WTC11 (cell line): ENCODE measurements at regions not wholly inside any gene's neighbourhood (a gene's known extent, or its start where the extent isn't known, plus 50 kb on each side); places are given as distances from the start of the nearest gene placed in this dataset.

Source experiments
- ATAC-seq: fragments of 200-7000 bp; cut with Tn5 transposase; 2 replicates; pipeline ENCODE4 v1.10.0; 2021; ENCODE audit warnings: mild to moderate bottlenecking, moderate library complexity
- CTCF ChIA-PET: fragments of 300-600 bp; sonication (Branson Sonifier 250); formaldehyde crosslinking; loops from one replicate; lab custom pipeline; 2021; ENCODE audit warnings: antibody characterized with exemption; lab: Charles Lee
- POLR2A ChIA-PET: fragments of 350-600 bp; sonication (Branson Sonifier 250); formaldehyde crosslinking; loops from one replicate; lab custom pipeline; 2021; ENCODE audit warnings: antibody characterized with exemption; lab: Charles Lee
- DNase-seq: peaks from one replicate; pipeline ENCODE4 v3.0.0; 2021; ENCODE audit warnings: low spot score
- H3K27ac Mint-ChIP-seq: 2 replicates; pipeline ENCODE4 v1.8.0; 2021; ENCODE audit warnings: mixed read lengths
- H3K27me3 Mint-ChIP-seq: 2 replicates; pipeline ENCODE4 v1.8.0; 2021; ENCODE audit warnings: low read depth, mild to moderate bottlenecking, moderate library complexity, mixed read lengths
- H3K36me3 Mint-ChIP-seq: 2 replicates; pipeline ENCODE4 v1.8.0; 2021; ENCODE audit warnings: mixed read lengths
- H3K4me1 Mint-ChIP-seq: 2 replicates; pipeline ENCODE4 v1.8.0; 2022; ENCODE audit warnings: mixed read lengths
- H3K4me3 Mint-ChIP-seq: 2 replicates; pipeline ENCODE4 v1.8.0; 2021; ENCODE audit warnings: mild to moderate bottlenecking, moderate library complexity, mixed read lengths
- H3K9me3 Mint-ChIP-seq: 2 replicates; pipeline ENCODE4 v1.8.0; 2021; ENCODE audit warnings: mixed read lengths
- ATF1 ChIP-seq: sonication (generic); formaldehyde crosslinking; IDR thresholded peaks from 2 replicates; pipeline ENCODE4 v1.8.1; 2023; ENCODE audit warnings: mild to moderate bottlenecking, moderate library complexity, missing genetic modification reagents
- ATF6 ChIP-seq: sonication (generic); formaldehyde crosslinking; IDR thresholded peaks from 2 replicates; pipeline ENCODE4 v1.8.1; 2023; ENCODE audit warnings: mild to moderate bottlenecking, missing genetic modification reagents
- ELF4 ChIP-seq: sonication (generic); formaldehyde crosslinking; IDR thresholded peaks from 2 replicates; pipeline ENCODE4 v1.8.1; 2022; ENCODE audit warnings: low read depth, mild to moderate bottlenecking, moderate library complexity, missing genetic modification reagents
- ERG ChIP-seq: fragments of 250-450 bp; sonication (Bioruptor Pico); IDR thresholded peaks from 2 replicates; pipeline ENCODE4 v1.8.0; 2021; ENCODE audit warnings: mild to moderate bottlenecking
- ESRRA ChIP-seq: sonication (generic); formaldehyde crosslinking; IDR thresholded peaks from 2 replicates; pipeline ENCODE4 v1.8.1; 2022; ENCODE audit warnings: mild to moderate bottlenecking, missing genetic modification reagents, borderline replicate concordance
- FOXP1 ChIP-seq: sonication (generic); formaldehyde crosslinking; IDR thresholded peaks from 2 replicates; pipeline ENCODE4 v1.8.0; 2022; ENCODE audit warnings: missing genetic modification reagents, mild to moderate bottlenecking, moderate library complexity, borderline replicate concordance
- IRF1 ChIP-seq: sonication (generic); formaldehyde crosslinking; IDR thresholded peaks from 2 replicates; pipeline ENCODE4 v1.8.0; 2023; ENCODE audit warnings: missing genetic modification reagents
- JAZF1 ChIP-seq: fragments of 250-450 bp; sonication (Bioruptor Pico); IDR thresholded peaks from 2 replicates; pipeline ENCODE4 v1.9.0; 2021; ENCODE audit warnings: moderate library complexity, mild to moderate bottlenecking, inconsistent platforms
- JUN ChIP-seq: sonication (generic); formaldehyde crosslinking; IDR thresholded peaks from 2 replicates; pipeline ENCODE4 v1.8.0; 2023; ENCODE audit warnings: mild to moderate bottlenecking, missing genetic modification reagents
- MAX ChIP-seq: sonication (generic); formaldehyde crosslinking; IDR thresholded peaks from 2 replicates; pipeline ENCODE4 v1.8.0; 2022; ENCODE audit warnings: mild to moderate bottlenecking, missing genetic modification reagents
- NR2C2 ChIP-seq: sonication (generic); formaldehyde crosslinking; IDR thresholded peaks from 2 replicates; pipeline ENCODE4 v1.8.0; 2022; ENCODE audit warnings: mild to moderate bottlenecking, missing genetic modification reagents
- TCF7 ChIP-seq: sonication (generic); formaldehyde crosslinking; IDR thresholded peaks from 2 replicates; pipeline ENCODE4 v1.8.0; 2022; ENCODE audit warnings: mild to moderate bottlenecking, low read depth, missing genetic modification reagents, moderate library complexity
- TEAD4 ChIP-seq: sonication (generic); formaldehyde crosslinking; IDR thresholded peaks from 2 replicates; pipeline ENCODE4 v1.8.0; 2022; ENCODE audit warnings: mild to moderate bottlenecking, missing genetic modification reagents
- TP53 ChIP-seq: sonication (generic); formaldehyde crosslinking; IDR thresholded peaks from 2 replicates; pipeline ENCODE4 v1.8.1; 2023; ENCODE audit warnings: mild to moderate bottlenecking, missing genetic modification reagents
- ZNF121 ChIP-seq: sonication (generic); formaldehyde crosslinking; IDR thresholded peaks from 2 replicates; pipeline ENCODE4 v1.8.0; 2023; ENCODE audit warnings: missing genetic modification reagents
- ZNF219 ChIP-seq: sonication (generic); formaldehyde crosslinking; IDR thresholded peaks from 2 replicates; pipeline ENCODE4 v1.8.0; 2023; ENCODE audit warnings: missing genetic modification reagents, mild to moderate bottlenecking, borderline replicate concordance
- ZNF317 ChIP-seq: sonication (generic); formaldehyde crosslinking; IDR thresholded peaks from 2 replicates; pipeline ENCODE4 v1.8.1; 2023; ENCODE audit warnings: low read depth, mild to moderate bottlenecking, moderate library complexity, missing genetic modification reagents, borderline replicate concordance
- ZNF416 ChIP-seq: fragments of 250-450 bp; sonication (Bioruptor Pico); IDR thresholded peaks from 2 replicates; pipeline ENCODE4 v1.9.0; 2021; ENCODE audit warnings: mild to moderate bottlenecking, inconsistent platforms
- TF ChIP-seq, protein P1 (sequence below): fragments of 200-600 bp; IDR thresholded peaks from 2 replicates; pipeline ENCODE4 v1.8.0; 2022; ENCODE audit warnings: antibody characterized with exemption
- TF ChIP-seq, protein P2 (sequence below): fragments of 250-450 bp; sonication (Bioruptor Pico); IDR thresholded peaks from 2 replicates; pipeline ENCODE4 v1.9.0; 2021; ENCODE audit warnings: mild to moderate bottlenecking, borderline replicate concordance

DNA sequence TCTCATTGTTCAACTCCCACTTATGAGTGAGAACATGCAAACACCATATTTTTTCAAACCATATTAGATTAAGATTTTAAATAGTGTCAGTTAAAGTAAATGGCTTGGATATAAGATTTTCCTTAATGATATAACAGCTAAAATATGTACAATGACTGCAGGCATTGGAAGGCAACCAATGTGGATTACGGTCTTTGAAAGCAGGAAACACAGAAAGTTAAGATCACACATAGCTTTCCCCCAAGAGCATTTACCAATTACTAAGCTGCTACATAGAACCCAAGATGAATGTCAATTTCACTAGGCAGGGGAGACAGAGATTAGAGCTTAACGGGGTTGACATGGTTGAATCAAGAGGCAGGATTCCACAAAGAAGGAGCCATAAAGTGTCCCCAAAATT lies 173.2 kb upstream of the TRPC4 start:
- CTCF ChIA-PET = interaction anchor here (1.0 kb wide), 1 partner anchor 56 kb away, joined by 3 read pairs; no protein-coding TSS in a partner anchor
- Mint-ChIP-seq H3K4me3 (no peak overlapping the region), H3K4me1 (peaks cover 6% of the 10 kb centered on the region), H3K9me3 (peaks cover 22% of the 10 kb centered on the region), H3K36me3 (peaks cover 25% of the 10 kb centered on the region), H3K27me3 (no peaks in the 10 kb centered on the region; the same call in 1 of the 2 replicates), H3K27ac (no peak overlapping the region)
- ATAC-seq (no peak), DNase-seq (no peak)
- no peak for TF ChIP-seq ZNF317 (CRISPR knock-in tag)
- no peak for TF ChIP-seq ATF6 (CRISPR knock-in tag)
- no peak for TF ChIP-seq ZNF219 (CRISPR knock-in tag)
- TF ChIP-seq ELF4 (CRISPR knock-in tag) = no peak
- no peak for TF ChIP-seq FOXP1 (CRISPR knock-in tag)
- no peak for TF ChIP-seq TP53
- TF ChIP-seq ERG (CRISPR knock-in tag) = no peak
- no peak for TF ChIP-seq JAZF1 (CRISPR knock-in tag)
- TF ChIP-seq, protein P1, sequence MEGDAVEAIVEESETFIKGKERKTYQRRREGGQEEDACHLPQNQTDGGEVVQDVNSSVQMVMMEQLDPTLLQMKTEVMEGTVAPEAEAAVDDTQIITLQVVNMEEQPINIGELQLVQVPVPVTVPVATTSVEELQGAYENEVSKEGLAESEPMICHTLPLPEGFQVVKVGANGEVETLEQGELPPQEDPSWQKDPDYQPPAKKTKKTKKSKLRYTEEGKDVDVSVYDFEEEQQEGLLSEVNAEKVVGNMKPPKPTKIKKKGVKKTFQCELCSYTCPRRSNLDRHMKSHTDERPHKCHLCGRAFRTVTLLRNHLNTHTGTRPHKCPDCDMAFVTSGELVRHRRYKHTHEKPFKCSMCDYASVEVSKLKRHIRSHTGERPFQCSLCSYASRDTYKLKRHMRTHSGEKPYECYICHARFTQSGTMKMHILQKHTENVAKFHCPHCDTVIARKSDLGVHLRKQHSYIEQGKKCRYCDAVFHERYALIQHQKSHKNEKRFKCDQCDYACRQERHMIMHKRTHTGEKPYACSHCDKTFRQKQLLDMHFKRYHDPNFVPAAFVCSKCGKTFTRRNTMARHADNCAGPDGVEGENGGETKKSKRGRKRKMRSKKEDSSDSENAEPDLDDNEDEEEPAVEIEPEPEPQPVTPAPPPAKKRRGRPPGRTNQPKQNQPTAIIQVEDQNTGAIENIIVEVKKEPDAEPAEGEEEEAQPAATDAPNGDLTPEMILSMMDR = no peak
- no peak for TF ChIP-seq ZNF416
- TF ChIP-seq, protein P2, sequence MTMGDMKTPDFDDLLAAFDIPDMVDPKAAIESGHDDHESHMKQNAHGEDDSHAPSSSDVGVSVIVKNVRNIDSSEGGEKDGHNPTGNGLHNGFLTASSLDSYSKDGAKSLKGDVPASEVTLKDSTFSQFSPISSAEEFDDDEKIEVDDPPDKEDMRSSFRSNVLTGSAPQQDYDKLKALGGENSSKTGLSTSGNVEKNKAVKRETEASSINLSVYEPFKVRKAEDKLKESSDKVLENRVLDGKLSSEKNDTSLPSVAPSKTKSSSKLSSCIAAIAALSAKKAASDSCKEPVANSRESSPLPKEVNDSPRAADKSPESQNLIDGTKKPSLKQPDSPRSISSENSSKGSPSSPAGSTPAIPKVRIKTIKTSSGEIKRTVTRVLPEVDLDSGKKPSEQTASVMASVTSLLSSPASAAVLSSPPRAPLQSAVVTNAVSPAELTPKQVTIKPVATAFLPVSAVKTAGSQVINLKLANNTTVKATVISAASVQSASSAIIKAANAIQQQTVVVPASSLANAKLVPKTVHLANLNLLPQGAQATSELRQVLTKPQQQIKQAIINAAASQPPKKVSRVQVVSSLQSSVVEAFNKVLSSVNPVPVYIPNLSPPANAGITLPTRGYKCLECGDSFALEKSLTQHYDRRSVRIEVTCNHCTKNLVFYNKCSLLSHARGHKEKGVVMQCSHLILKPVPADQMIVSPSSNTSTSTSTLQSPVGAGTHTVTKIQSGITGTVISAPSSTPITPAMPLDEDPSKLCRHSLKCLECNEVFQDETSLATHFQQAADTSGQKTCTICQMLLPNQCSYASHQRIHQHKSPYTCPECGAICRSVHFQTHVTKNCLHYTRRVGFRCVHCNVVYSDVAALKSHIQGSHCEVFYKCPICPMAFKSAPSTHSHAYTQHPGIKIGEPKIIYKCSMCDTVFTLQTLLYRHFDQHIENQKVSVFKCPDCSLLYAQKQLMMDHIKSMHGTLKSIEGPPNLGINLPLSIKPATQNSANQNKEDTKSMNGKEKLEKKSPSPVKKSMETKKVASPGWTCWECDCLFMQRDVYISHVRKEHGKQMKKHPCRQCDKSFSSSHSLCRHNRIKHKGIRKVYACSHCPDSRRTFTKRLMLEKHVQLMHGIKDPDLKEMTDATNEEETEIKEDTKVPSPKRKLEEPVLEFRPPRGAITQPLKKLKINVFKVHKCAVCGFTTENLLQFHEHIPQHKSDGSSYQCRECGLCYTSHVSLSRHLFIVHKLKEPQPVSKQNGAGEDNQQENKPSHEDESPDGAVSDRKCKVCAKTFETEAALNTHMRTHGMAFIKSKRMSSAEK = no peak
- no peak for TF ChIP-seq ESRRA (CRISPR knock-in tag)
- TF ChIP-seq MAX (CRISPR knock-in tag) = no peak
- TF ChIP-seq ZNF121 (CRISPR knock-in tag) = no peak
- TF ChIP-seq TCF7 = no peak
- TF ChIP-seq JUN (CRISPR knock-in tag) = no peak
- no peak for TF ChIP-seq NR2C2
- TF ChIP-seq TEAD4 (CRISPR knock-in tag) = no peak
- TF ChIP-seq IRF1 (CRISPR knock-in tag) = no peak
- TF ChIP-seq ATF1 = no peak
- POLR2A ChIA-PET = no interaction called here
